ENCODE measurements at regions not wholly inside any gene's neighbourhood (a gene's known extent, or its start where the extent isn't known, plus 50 kb on each side); places are given as distances from the start of the nearest gene placed in this dataset.
A peak's percentile ranks its signal among the peaks of the same experiment; 100 is the strongest.

DNA sequence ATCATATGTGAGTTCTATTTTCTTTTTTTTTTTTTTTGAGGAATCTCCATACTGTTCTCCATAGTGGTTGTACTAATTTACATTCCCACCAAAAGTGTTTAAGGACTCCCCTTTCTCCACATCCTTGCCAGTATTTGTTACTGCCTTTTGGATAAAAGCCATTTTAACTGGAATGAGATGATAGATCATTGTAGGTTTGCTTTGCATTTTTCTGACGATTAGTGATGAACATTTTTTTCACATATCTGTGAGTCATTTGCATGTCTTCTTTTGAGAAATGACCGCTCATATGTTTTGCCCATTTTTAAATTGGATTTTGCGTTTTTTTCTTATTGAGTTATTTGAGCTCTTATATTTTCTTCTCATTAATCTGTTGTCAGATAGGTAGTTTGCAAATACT, 394.8 kb downstream of the LRFN5 start:
- Histone ChIP-seq H3K23ac (ENCODE audit: low read depth, low read length) (no peak overlapping the region), H3K4me2 (ENCODE audit: low read depth, low read length) (no peak overlapping the region), H3K4ac (ENCODE audit: low read depth, low read length) (no peak overlapping the region), H2BK5ac (ENCODE audit: low read depth, low read length, poor library complexity, severe bottlenecking) (no peak overlapping the region), H2AFZ (replicated peaks; ENCODE audit: low read length, poor library complexity) (no peak overlapping the region), H3K18ac (ENCODE audit: low read depth, low read length) (no peak overlapping the region), H2AK5ac (ENCODE audit: low read depth, low read length) (no peak overlapping the region), H3K56ac (ENCODE audit: extremely low read depth, insufficient read depth, low read length) (no peak overlapping the region), H4K8ac (ENCODE audit: low read depth in 2 of 2, low read length in 2 of 2) (no peak overlapping the region), H3K4me1 (ENCODE audit: control insufficient read depth, insufficient read depth, low read length) (no peaks in the 10 kb centered on the region), H3K27ac (ENCODE audit: insufficient read depth, low read length) (no peak overlapping the region), H3K79me1 (ENCODE audit: low read depth in 1 of 2, low read length in 2 of 2) (no peaks in the 10 kb centered on the region), H3K9me1 (ENCODE audit: insufficient read depth, low read length) (no peaks in the 10 kb centered on the region), H2AK9ac (replicated peaks; ENCODE audit: low read depth, low read length, poor library complexity) (no peak overlapping the region), H2BK120ac (ENCODE audit: low read depth, low read length) (no peak overlapping the region), H2BK15ac (ENCODE audit: low read depth, low read length) (no peak overlapping the region), H3K9ac (ENCODE audit: low read depth, low read length) (no peak overlapping the region), H4K20me1 (ENCODE audit: insufficient read depth, low read length) (no peaks in the 10 kb centered on the region), H3K27me3 (ENCODE audit: control insufficient read depth, insufficient read depth, low read length) (no peaks in the 10 kb centered on the region), H3K4me3 (ENCODE audit: insufficient read depth, low read depth, low read length) (no peak overlapping the region), H4K5ac (ENCODE audit: low read depth, low read length) (no peak overlapping the region), H3K14ac (replicated peaks; ENCODE audit: low read depth, low read length) (no peak overlapping the region), H3K36me3 (ENCODE audit: control insufficient read depth, insufficient read depth, low read length) (no peaks in the 10 kb centered on the region), H4K91ac (ENCODE audit: insufficient read depth, low read depth, low read length) (no peak overlapping the region), H3K9me3 (ENCODE audit: control insufficient read depth, insufficient read depth, low read length) (no peaks in the 10 kb centered on the region), H2BK20ac (ENCODE audit: low read depth, low read length) (no peak overlapping the region)
- POLR2A ChIA-PET (ENCODE audit: unreplicated experiment) = no interaction called here
- no peak for TF ChIP-seq SMC3 (IDR thresholded peaks at IDR 0.05; ENCODE audit: low read depth, low read length)
- in situ Hi-C loops (cut with MboI; ENCODE audit: low sequenced_read_pairs) (no loop called here), dilution Hi-C loops (cut with HindIII; ENCODE audit: low sequenced_read_pairs, unreplicated experiment) (no loop called here), intact Hi-C loops (cut with micrococcal nuclease) (no loop called here)
- BruUV-seq (replicated peaks) = no TSS peak
- DNase-seq (peak; percentile 9), ATAC-seq (ENCODE audit: low read depth) (no peak)
- CTCF ChIA-PET = no interaction called here
- WGBS, 2 experiments (ENCODE audit: extremely low coverage in 2 of 2, insufficient read length in 1 of 2) = no CpG with 5 or more reads among the region's 3 CpGs
